ENCODE measurements at regions not wholly inside any gene's neighbourhood (a gene's known extent, or its start where the extent isn't known, plus 50 kb on each side); places are given as distances from the start of the nearest gene placed in this dataset.

- no peak for DNase-seq
These were observed 1695.2 kb downstream of the STIM2 start for GRCh38 chr4:28555866-28556265.

GRCh38 chr4:28557755-28558154 is 1697.1 kb downstream of the STIM2 start:
- peak; percentile 19 for DNase-seq

- no peak for DNase-seq
These were observed 1698.3 kb downstream of the STIM2 start for GRCh38 chr4:28558895-28559294.

GRCh38 chr4:28562913-28563312 is 1702.3 kb downstream of the STIM2 start:
- no peak for DNase-seq

- no peak for DNase-seq
These were observed 1704.8 kb downstream of the STIM2 start for GRCh38 chr4:28565396-28565795.

GRCh38 chr4:28600958-28601357 is 1740.3 kb downstream of the STIM2 start:
- DNase-seq: no peak

- DNase-seq: no peak
These were observed 1761.0 kb downstream of the STIM2 start for GRCh38 chr4:28621591-28621990.

- no peak for DNase-seq
These were observed 1776.3 kb downstream of the STIM2 start for GRCh38 chr4:28636971-28637370.

GRCh38 chr4:28639747-28640146 is 1779.1 kb downstream of the STIM2 start:
- DNase-seq: no peak

GRCh38 chr4:28654618-28655017 is 1794.0 kb downstream of the STIM2 start:
- no peak for DNase-seq

GRCh38 chr4:28665306-28665705 is 1804.7 kb downstream of the STIM2 start:
- no peak for DNase-seq

- no peak for DNase-seq
These were observed 1814.9 kb downstream of the STIM2 start for GRCh38 chr4:28675582-28675981.

GRCh38 chr4:28677808-28678207 is 1817.2 kb downstream of the STIM2 start:
- no peak for DNase-seq

GRCh38 chr4:28682847-28683246 is 1822.2 kb downstream of the STIM2 start:
- DNase-seq: no peak

- no peak for DNase-seq
These were observed 1826.0 kb downstream of the STIM2 start for GRCh38 chr4:28686618-28687017.

- DNase-seq: no peak
These were observed 1830.2 kb downstream of the STIM2 start for GRCh38 chr4:28690890-28691289.

- DNase-seq: no peak
These were observed 1841.9 kb downstream of the STIM2 start for GRCh38 chr4:28702571-28702970.

- DNase-seq: no peak
These were observed 1849.2 kb downstream of the STIM2 start for GRCh38 chr4:28709891-28710290.

GRCh38 chr4:28723371-28723770 is 1862.7 kb downstream of the STIM2 start:
- no peak for DNase-seq

GRCh38 chr4:28724239-28724638 is 1863.6 kb downstream of the STIM2 start:
- no peak for DNase-seq

GRCh38 chr4:28730304-28730703 is 1869.7 kb downstream of the STIM2 start:
- no peak for DNase-seq

GRCh38 chr4:28744066-28744465 is 1883.4 kb downstream of the STIM2 start:
- no peak for DNase-seq

- DNase-seq: no peak
These were observed 1893.7 kb downstream of the STIM2 start for GRCh38 chr4:28754376-28754775.

- DNase-seq: no peak
These were observed 1894.4 kb downstream of the STIM2 start for GRCh38 chr4:28755081-28755480.

- DNase-seq: no peak
These were observed 1898.4 kb downstream of the STIM2 start for GRCh38 chr4:28759064-28759463.

- no peak for DNase-seq
These were observed 1899.4 kb downstream of the STIM2 start for GRCh38 chr4:28760003-28760402.
